Parathyroid adenoma (tissue), 2 donors: ENCODE measurements at regions not wholly inside any gene's neighbourhood (a gene's known extent, or its start where the extent isn't known, plus 50 kb on each side); places are given as distances from the start of the nearest gene placed in this dataset.

ENCODE experiments used
- H2AFZ ChIP-seq: fragments of 300-600 bp; sonication (generic); one replicate; pipeline ENCODE4 v1.7.0; 2017; ENCODE audit warnings: antibody characterized with exemption, mild to moderate bottlenecking
- H3K27ac ChIP-seq: fragments of 300-600 bp; sonication (generic); one replicate; pipeline ENCODE4 v1.7.0; 2017
- H3K27me3 ChIP-seq: fragments of 300-600 bp; sonication (generic); one replicate; pipeline ENCODE4 v1.7.0; 2017; ENCODE audit warnings: low read length; ENCODE audit not compliant: control insufficient read depth, insufficient read depth
- H3K36me3 ChIP-seq: fragments of 300-600 bp; sonication (generic); one replicate; pipeline ENCODE4 v1.7.0; 2017; ENCODE audit warnings: low read length; ENCODE audit not compliant: control insufficient read depth, insufficient read depth
- H3K4me1 ChIP-seq: fragments of 300-600 bp; sonication (generic); one replicate; pipeline ENCODE4 v1.7.0; 2017; ENCODE audit warnings: control low read depth
- H3K4me2 ChIP-seq: fragments of 300-600 bp; sonication (generic); one replicate; pipeline ENCODE4 v1.7.0; 2017; ENCODE audit warnings: low read length
- H3K4me3 ChIP-seq: fragments of 300-600 bp; sonication (generic); one replicate; pipeline ENCODE4 v1.7.0; 2017; ENCODE audit warnings: low read depth, low read length
- H3K79me2 ChIP-seq: fragments of 300-600 bp; sonication (generic); one replicate; pipeline ENCODE4 v1.7.0; 2017; ENCODE audit warnings: control low read depth
- H3K9ac ChIP-seq: fragments of 300-600 bp; sonication (generic); one replicate; pipeline ENCODE4 v1.7.0; 2017; ENCODE audit warnings: mild to moderate bottlenecking
- H3K9me3 ChIP-seq: fragments of 300-600 bp; sonication (generic); one replicate; pipeline ENCODE4 v1.7.0; 2017; ENCODE audit warnings: low read length; ENCODE audit not compliant: control insufficient read depth
- TF ChIP-seq, protein P1 (sequence below): fragments of 300-600 bp; sonication (generic); IDR thresholded peaks from one replicate; pipeline ENCODE4 v1.7.0; 2017; ENCODE audit warnings: antibody characterized with exemption, mild to moderate bottlenecking
- donor health status: primary hyperparathyroidism.

DNA sequence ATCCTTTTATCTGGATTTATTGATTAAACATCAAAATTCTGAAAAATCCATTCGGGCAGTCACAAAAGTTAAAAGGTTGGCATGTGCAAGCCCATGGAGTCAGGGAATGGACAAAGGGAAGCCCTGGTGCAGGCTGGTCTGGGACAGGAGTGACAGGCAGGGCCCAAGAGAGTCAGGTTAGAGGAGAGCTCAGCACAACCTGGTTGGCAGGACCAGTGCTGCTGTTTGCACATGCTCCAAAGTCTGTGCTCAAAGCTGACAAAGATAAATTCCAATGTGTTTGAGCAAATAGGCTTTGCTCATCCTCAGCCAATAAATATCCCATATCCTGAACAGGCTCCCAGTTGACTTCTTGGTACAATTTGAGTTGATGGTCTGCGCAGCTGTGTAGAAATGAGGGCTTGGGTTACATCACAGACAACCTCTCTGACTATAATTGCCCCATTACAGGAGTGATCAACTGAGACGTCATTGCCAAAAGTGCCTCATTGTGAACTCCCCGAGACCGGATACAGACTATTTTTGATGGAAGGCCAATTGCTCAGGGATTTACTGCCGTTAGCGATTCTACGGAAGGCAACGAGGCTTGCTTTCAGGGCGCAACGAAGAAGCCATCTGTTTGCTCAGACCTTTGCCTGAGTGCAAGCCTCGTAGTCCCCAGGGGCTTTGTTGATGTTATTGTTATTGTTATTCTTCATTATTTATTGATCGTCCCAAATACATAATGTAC lies 1008.1 kb upstream of the TENM3 start:
- H2AFZ ChIP-seq: no peak overlapping the region
- H3K9ac ChIP-seq: no peak overlapping the region
- no peak overlapping the region for H3K4me2 ChIP-seq
- TF ChIP-seq, protein P1, sequence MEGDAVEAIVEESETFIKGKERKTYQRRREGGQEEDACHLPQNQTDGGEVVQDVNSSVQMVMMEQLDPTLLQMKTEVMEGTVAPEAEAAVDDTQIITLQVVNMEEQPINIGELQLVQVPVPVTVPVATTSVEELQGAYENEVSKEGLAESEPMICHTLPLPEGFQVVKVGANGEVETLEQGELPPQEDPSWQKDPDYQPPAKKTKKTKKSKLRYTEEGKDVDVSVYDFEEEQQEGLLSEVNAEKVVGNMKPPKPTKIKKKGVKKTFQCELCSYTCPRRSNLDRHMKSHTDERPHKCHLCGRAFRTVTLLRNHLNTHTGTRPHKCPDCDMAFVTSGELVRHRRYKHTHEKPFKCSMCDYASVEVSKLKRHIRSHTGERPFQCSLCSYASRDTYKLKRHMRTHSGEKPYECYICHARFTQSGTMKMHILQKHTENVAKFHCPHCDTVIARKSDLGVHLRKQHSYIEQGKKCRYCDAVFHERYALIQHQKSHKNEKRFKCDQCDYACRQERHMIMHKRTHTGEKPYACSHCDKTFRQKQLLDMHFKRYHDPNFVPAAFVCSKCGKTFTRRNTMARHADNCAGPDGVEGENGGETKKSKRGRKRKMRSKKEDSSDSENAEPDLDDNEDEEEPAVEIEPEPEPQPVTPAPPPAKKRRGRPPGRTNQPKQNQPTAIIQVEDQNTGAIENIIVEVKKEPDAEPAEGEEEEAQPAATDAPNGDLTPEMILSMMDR: no peak
- no peaks in the 10 kb centered on the region for H3K36me3 ChIP-seq
- H3K79me2 ChIP-seq: no peaks in the 10 kb centered on the region
- H3K4me3 ChIP-seq: no peak overlapping the region
- H3K27ac ChIP-seq: no peak overlapping the region
- no peaks in the 10 kb centered on the region for H3K9me3 ChIP-seq
- no peaks in the 10 kb centered on the region for H3K27me3 ChIP-seq
- H3K4me1 ChIP-seq: no peaks in the 10 kb centered on the region

DNA sequence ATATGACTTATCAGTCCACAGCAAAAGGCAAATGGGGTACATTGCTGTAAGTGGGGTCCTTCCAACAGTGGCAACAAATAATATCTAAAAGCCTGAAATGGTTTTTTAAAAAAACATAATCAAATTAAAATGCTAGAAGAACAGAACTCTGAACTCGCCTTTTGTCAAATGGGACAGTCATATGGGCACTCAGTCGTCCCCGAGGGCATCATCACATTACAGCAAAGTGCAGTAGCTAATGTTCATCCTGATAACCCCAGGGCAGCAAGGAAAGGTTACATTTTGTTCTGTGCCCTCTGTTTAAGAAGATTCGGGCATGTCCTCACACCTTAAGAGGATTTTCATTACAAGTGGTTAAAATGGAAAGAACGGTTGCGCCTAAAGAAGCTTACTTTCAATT lies 997.9 kb upstream of the TENM3 start:
- H3K9me3 ChIP-seq: no peaks in the 10 kb centered on the region
- no peak overlapping the region for H3K4me2 ChIP-seq
- no peaks in the 10 kb centered on the region for H3K36me3 ChIP-seq
- H3K4me1 ChIP-seq: no peaks in the 10 kb centered on the region
- no peak overlapping the region for H3K27ac ChIP-seq
- H2AFZ ChIP-seq: no peak overlapping the region
- H3K9ac ChIP-seq: no peak overlapping the region
- H3K79me2 ChIP-seq: no peaks in the 10 kb centered on the region
- H3K4me3 ChIP-seq: no peak overlapping the region
- H3K27me3 ChIP-seq: no peaks in the 10 kb centered on the region
- TF ChIP-seq, protein P1: no peak

DNA sequence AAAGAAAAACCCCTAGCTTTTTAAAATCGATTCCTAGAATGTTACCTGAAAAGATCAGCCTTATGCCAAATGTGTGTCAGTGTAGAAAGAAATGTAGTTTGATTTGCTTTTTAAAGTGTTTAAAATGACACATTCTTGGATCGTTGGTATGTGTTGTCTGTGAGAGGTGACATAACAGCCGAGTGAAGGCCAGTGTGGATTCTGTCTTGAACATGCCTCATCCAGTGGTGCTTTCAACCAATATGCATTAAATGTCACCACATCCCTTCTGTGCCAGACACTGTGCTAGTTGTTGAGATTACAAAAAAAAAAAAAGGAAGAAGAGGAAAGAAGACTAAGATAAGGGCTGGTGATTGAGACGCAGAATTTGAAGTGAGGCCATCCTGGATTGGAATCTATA lies 994.2 kb upstream of the TENM3 start:
- no peaks in the 10 kb centered on the region for H3K27me3 ChIP-seq
- H3K4me2 ChIP-seq: no peak overlapping the region
- H2AFZ ChIP-seq: no peak overlapping the region
- no peaks in the 10 kb centered on the region for H3K79me2 ChIP-seq
- H3K4me1 ChIP-seq: no peaks in the 10 kb centered on the region
- H3K9me3 ChIP-seq: no peaks in the 10 kb centered on the region
- H3K4me3 ChIP-seq: no peak overlapping the region
- TF ChIP-seq, protein P1: no peak
- no peaks in the 10 kb centered on the region for H3K36me3 ChIP-seq
- H3K9ac ChIP-seq: no peak overlapping the region
- no peak overlapping the region for H3K27ac ChIP-seq

DNA sequence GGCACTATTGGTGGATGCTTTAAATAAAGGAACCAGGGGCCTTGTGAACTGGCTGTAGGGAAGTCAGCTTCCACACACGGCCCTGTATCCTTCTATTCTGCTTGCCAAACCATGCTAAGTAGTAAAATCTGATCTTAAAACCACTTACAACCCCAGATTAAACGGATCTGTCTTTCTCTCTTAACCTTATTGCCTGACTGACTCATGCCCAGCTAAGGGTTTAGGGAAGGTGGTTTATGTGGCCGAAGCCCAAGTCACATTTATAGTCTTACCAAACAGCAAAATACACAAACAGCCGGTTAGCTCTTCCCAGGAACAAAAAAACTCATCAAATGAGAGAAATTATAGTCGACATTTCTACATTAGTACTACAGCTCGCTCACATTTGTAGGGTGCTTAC lies 988.4 kb upstream of the TENM3 start:
- H2AFZ ChIP-seq: no peak overlapping the region
- TF ChIP-seq, protein P1: no peak
- H3K27ac ChIP-seq: no peak overlapping the region
- H3K79me2 ChIP-seq: no peaks in the 10 kb centered on the region
- no peak overlapping the region for H3K4me3 ChIP-seq
- H3K4me1 ChIP-seq: no peaks in the 10 kb centered on the region
- H3K9me3 ChIP-seq: no peaks in the 10 kb centered on the region
- no peaks in the 10 kb centered on the region for H3K27me3 ChIP-seq
- no peaks in the 10 kb centered on the region for H3K36me3 ChIP-seq
- H3K4me2 ChIP-seq: no peak overlapping the region
- H3K9ac ChIP-seq: no peak overlapping the region

DNA sequence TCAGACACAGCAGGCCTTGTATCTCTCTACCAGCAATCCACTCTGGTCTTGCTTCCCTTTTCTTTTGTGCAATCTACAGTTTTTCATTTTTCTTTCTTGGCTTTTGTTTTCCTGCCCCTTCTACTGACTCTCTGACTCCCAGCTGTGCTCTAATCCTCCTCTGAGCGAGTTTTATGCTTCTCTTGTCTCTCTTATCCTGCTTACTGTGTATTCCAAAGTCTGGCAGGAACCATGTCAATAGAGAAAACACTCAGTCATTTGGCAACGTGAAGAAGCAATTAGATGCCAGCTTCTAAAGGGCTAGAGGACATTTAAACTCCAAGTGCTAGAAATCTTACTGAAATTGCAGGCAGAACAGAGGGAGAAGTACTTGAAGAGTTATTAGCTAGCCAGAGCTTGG lies 984.6 kb upstream of the TENM3 start:
- H3K9me3 ChIP-seq: no peaks in the 10 kb centered on the region
- H2AFZ ChIP-seq: no peak overlapping the region
- H3K27ac ChIP-seq: no peak overlapping the region
- H3K4me1 ChIP-seq: no peaks in the 10 kb centered on the region
- no peak overlapping the region for H3K4me2 ChIP-seq
- TF ChIP-seq, protein P1: no peak
- H3K36me3 ChIP-seq: no peaks in the 10 kb centered on the region
- H3K9ac ChIP-seq: no peak overlapping the region
- H3K4me3 ChIP-seq: no peak overlapping the region
- H3K27me3 ChIP-seq: no peaks in the 10 kb centered on the region
- no peaks in the 10 kb centered on the region for H3K79me2 ChIP-seq
